Astrocyte of the spinal cord (primary cell): ENCODE measurements at regions not wholly inside any gene's neighbourhood (a gene's known extent, or its start where the extent isn't known, plus 50 kb on each side); places are given as distances from the start of the nearest gene placed in this dataset.
A peak's percentile ranks its signal among the peaks of the same experiment; 100 is the strongest.

Experiments used
- DNase-seq: peaks from one replicate; pipeline ENCODE4 v3.0.0; 2011; ENCODE audit warnings: low read depth, low spot score
- H3K4me3 ChIP-seq: 2 replicates; pipeline ENCODE4 v1.5.1; 2011; ENCODE audit warnings: low read depth, mild to moderate bottlenecking, low read length, moderate library complexity
- CTCF ChIP-seq: IDR thresholded peaks from 2 replicates; pipeline ENCODE4 v1.5.1; 2012; ENCODE audit warnings: low read depth, mild to moderate bottlenecking, low read length, inconsistent platforms
- in situ Hi-C: cut with HindIII; loops from 2 replicates; pipeline ENCODE4 v1.10.0; 2017; ENCODE audit warnings: low sequenced_read_pairs

GRCh38 chr14:54310851-54311228, 86.0 kb upstream of the CDKN3 start:
- H3K4me3 ChIP-seq, result no peak overlapping the region
- DNase-seq, result no peak
- TF ChIP-seq CTCF, result no peak
- in situ Hi-C loops, result no loop called here

- peak; percentile 92 for DNase-seq
- no peak for TF ChIP-seq CTCF
- in situ Hi-C loops, result no loop called here
- no peak overlapping the region for H3K4me3 ChIP-seq
These were observed 84.5 kb upstream of the CDKN3 start for GRCh38 chr14:54312166-54312801.

- in situ Hi-C loops, result no loop called here
- TF ChIP-seq CTCF, result no peak
- DNase-seq, result no peak
- no peak overlapping the region for H3K4me3 ChIP-seq
These were observed 82.3 kb upstream of the CDKN3 start for GRCh38 chr14:54314365-54315104.

- in situ Hi-C loops, result no loop called here
- H3K4me3 ChIP-seq, result no peak overlapping the region
- no peak for TF ChIP-seq CTCF
- no peak for DNase-seq
These were observed 80.2 kb upstream of the CDKN3 start for GRCh38 chr14:54316652-54317051.

- TF ChIP-seq CTCF, result no peak
- no peak for DNase-seq
- in situ Hi-C loops, result no loop called here
- H3K4me3 ChIP-seq, result no peak overlapping the region
These were observed 79.4 kb upstream of the CDKN3 start for GRCh38 chr14:54317391-54317790.

GRCh38 chr14:54322246-54322645, 74.6 kb upstream of the CDKN3 start:
- H3K4me3 ChIP-seq, result no peak overlapping the region
- no peak for TF ChIP-seq CTCF
- in situ Hi-C loops, result no loop called here
- no peak for DNase-seq
